ENCODE measurements at regions not wholly inside any gene's neighbourhood (a gene's known extent, or its start where the extent isn't known, plus 50 kb on each side); places are given as distances from the start of the nearest gene placed in this dataset.
"Not testable (repeated sequence)": the region's sequence is repeated elsewhere in the genome, so short reads cannot be mapped to it uniquely, and the experiment has no call there.

DNA sequence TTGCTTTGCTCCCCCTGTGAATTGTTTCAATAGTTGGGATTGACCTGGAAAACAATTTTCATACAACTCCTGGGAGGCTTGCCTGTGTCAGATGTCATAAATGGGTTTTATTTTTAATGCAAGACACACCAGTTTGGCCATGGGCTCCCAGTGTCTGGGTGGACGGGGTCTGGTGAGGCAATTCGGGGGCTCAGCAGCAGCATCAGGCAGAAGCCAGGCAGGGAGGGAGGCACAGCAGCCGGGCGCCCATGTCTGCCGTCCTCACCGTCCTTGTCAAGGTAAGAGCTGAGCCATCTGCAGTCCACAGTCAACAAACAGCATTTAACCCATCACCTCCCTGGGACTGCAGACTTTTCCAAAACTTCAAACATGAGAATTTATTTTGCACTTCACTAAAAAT is 150.6 kb downstream of the NPIPB11 start:
- peak; percentile 26 for DNase-seq

DNA sequence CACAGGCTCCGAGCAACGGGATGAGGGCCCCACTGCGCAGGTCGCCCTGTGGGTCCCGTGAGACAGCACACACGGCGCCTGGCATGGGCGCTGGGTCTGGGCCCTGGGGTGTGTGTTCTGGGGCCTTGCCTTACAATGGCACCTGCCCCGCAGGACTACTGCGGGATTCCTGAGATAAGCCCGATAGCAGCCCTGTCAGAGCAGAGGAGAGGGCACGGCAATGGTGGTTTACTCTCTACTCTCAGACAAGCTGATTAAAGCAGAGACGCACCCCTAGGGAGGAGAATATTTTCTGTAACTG is 151.1 kb downstream of the NPIPB11 start:
- DNase-seq, result peak; percentile 25

DNA sequence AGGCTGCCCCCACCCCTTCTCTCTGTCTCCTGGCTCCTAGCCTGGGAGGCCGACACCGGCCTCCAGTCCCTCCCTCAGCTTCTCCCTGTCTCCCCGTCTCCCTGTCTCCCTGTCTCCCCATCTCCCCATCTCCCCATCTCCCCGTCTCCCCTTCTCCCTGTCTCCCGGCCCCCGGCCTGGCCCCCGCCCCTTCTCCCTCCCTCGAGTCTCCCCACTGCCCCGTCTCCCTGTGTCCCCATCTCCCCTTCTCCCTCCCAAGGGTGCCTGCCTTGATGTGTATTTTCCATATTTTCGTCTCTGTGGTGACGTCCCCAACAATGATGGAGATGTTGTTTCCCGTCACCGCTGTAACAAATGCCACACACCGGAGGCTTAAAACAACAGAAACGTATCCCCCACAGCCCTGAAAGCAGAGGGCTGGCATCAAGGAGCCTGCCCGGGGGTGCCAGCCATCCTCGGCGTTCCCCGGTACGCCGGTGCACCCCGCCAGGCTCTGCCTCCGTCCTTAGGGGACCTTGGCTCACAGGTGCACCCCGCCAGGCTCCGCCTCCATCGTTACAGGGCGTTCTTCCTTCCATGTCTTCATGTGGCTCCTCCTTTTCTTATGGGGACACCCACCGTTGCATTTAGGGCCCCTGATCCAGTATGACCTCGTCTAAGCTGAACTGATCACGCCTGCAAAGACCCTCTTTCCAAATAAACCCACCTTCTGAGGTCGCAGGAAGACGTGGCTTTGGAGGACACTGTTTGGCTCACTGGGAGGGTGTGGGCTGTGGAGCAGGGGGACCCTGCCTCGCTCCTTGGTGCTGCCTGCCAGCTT is 151.6 kb downstream of the NPIPB11 start:
- peak; percentile 27 for DNase-seq

DNA sequence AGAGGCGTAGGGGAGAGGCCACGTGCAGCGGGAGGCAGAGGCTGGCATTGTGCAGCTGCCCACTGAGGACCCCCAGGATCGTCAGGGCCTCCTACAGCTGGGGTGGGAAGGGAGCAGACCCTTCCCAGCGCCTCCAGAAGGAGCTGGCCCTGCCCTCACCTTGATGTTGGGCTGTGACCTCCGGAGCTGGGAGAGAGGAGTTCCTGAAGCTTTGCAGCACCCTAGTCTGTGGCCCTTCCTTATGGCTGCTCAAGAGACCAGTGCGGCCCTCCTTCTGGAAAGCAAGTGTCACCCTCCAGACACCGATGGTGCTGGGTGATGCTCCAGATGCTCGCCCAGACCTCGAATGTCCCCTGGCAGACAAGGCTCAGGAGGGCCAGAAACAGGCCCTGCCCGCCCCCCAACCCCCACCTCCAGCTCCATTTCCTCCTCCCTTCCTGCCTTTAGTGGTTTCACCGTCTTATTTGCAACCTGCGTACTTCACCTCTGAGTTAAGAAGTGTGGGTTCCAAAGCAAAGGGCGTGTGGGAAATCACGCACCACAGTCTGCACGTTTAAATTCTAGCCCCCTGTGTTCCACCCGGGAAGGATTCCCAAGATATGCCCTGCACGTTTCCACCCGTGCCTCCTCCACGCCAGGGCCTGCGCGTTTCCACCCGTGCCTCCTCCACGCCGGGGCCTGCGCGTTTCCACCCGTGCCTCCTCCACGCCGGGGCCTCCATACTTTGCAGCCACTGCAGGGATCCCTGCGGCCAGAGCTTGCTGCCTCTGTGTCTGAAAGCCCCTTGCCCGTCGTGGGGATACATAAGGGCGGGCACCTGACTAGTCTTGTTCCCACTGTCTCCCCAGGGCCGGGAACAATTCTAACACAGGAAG is 152.6 kb downstream of the NPIPB11 start:
- peak; percentile 43 for DNase-seq

DNA sequence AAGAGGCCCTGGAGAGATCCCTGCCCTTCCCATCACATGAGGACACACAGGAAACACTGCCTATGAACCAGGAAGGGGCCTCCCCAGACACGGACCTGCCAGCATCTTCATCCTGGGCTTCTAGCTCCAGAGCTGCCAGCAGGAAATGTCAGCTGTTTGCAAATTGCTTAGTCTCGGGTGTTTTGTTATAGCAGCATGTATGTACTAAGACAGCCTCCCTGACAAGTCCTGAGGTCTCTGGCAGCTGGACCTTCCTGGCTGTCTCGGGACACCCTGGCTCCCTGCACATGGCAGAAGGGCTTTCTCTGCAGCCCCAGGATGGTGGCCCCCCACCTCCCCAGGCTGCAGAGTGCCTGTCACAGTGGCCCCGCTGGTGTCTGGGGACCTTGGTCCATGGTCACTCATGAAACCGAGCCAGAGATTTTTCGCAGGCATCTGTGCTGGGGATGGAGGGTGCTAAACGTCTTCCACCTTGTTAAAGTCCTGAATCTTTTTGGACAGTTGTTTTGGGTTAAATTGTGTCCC is 153.4 kb downstream of the NPIPB11 start:
- DNase-seq, result peak; percentile 22

DNA sequence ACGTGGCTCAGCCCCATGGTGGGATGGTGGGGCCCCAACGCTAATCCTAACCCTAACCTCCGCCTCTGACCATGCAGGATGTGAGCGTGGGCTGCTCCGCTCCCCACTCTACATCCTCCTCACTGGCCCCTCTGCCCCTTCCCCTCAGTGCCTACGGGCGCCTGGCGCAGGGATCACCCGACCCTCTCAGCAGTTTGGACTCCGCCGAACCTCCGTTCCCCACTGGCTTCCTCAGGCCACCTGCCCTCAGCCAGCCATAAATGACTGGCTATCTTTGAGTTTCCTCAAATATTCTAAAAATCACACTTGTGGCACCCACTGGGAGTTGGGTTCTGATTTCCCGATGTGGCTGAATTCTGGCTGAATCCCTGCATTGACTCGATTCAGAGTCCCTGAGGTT is 154.2 kb downstream of the NPIPB11 start:
- DNase-seq, result peak; percentile 20

DNA sequence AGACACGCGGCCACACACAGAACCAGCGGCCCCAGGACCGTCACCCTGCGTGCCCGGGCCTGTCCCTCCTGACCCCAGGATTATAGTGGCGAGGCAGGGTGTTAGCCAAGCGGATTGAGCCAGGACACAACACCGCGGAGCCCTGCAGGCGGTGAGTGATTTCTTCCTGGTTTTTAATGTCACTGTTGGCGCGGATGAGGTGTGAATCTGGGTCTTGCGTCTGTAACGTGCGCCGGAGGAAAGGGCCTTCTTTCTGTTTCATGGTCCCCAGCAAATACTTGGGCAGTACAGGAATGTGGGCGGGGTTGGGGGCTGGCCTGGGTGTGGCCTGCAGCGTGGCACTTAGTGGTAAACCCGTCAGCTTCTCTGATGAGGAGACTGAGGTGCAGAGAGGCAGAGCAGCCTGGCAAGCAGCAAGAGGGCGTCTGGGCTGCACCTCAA is 154.9 kb downstream of the NPIPB11 start:
- DNase-seq, result peak; percentile 53

DNA sequence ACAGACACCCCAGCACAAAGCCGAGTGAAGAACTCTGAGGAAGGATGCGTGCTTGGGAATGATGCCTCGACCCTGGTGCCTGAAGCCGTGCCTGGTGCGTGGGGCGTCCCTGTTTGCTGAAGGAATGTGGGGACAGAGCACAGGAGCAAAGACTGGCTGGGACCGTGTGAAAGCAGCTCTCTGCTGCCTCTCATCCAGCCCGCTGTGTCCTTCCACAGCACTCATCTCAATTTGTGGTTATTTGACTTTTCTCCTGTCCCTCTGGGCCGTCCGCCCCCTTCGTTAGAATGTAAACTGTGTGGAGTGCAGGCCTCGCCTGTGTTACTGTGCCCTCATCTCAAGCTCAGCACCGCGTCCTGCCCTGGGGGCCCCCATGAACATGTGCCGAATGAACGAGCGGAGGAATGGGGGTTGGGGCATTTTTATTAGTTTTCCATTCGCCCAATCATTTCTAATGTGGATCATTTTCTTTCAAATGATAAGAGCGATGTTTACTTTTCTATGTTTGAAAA is 155.5 kb downstream of the NPIPB11 start:
- peak; percentile 46 for DNase-seq

DNA sequence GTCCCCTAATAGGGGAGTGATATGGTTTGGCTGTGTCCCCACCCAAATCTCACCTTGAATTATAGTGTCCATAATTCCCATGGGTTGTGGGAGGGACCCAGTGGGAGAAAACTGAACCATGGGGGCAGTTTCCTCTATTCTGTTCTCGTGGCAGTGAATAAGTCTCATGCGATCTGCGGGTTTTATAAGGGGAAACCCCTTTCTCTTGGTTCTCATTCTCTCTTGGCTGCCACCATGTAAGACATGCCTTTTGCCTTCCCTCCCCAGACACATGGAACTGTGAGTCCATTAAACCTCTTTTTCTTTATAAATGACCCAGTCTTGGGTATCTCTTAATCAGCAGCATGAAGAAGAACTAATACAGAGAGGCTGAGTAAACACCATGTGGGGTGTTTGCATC is 156.0 kb downstream of the NPIPB11 start:
- DNase-seq, result not testable (repeated sequence)

DNA sequence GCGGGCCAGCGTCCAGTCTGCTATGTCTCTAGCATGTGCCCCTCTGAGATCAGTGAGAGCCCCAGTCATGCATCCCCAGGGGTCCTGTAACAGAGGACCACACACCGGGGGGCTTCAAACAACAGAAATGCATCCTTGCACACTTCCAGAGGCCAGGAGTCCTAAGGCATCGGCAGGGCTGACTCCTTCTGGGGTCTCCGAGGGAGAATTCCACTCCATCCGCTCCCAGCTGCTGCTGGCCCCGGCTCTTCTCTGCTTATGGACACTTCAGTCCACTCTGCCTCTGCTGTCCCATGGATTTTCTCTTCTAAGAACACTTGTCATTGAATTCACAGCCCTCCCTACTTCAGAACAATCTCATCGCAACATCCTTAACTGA is 157.6 kb downstream of the NPIPB11 start:
- not testable (repeated sequence) for DNase-seq

DNA sequence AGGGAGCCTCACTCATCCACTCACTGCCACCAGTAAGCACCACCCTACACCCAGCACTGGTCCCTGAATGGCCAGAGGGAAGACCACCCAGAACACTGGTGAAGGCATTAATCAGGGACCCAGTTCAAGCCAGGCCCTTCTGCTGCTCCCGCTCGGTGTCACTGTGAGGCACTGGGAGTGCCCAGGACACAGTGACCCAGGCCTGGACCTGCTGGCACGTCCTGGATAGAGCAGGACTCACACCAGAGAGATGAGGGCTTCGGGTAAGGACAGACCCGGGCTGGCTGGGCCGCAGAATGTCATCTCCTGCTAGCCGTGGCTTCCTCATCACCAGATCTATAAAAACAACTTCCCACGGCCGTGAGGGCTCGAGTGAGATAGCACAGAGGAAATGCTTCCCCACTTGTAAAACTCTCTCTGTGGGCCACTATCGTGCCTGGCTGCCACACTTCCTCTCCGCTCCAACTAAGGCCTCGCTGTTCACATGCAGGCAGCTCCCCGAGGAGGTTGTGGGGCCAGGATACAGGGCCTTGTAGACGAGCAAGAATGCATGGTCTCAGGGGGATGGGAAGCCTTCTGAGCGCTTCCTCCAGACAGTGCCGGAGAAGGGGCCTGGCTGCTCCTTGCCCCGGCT is 158.1 kb downstream of the NPIPB11 start:
- DNase-seq, result peak; percentile 60

DNA sequence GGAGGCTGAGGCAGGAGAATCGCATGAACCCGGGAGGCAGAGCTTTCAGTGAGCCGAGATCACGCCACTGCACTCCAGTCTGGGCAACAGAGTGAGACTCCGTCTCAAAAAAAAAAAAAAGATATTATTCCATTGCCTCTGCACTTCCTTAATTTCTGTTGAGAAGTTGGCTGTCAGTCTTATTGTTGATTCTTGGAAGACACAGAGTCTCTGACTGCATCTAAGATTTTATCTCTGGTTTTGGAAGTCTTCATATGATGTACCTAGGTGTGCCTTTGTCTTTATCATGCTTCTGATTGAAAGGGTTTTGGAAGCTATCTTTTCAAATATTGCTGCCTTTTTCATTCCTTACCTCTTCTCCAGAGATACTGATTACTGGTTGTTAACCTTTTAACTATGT is 160.4 kb downstream of the NPIPB11 start:
- DNase-seq, result not testable (repeated sequence)

DNA sequence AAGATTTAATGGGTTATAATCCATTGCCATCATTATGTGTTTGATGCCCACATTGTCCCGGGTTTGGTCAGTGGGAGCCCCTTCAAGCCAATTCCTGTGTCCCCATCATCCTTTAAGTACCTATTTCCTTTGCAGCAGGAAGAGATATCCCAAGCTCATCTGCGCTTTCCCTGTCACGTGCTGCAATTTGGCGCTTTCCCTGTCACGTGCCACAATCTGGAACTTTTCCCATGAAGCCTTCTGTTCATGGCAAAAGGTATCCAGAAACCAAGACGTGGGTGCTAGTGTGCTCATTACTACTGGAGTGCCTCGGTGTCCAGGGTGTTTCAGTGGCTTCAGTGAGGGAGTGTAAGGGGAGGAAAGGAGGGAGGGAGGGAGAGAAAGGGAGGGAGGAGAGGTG is 168.5 kb downstream of the NPIPB11 start:
- peak; percentile 17 for DNase-seq

DNA sequence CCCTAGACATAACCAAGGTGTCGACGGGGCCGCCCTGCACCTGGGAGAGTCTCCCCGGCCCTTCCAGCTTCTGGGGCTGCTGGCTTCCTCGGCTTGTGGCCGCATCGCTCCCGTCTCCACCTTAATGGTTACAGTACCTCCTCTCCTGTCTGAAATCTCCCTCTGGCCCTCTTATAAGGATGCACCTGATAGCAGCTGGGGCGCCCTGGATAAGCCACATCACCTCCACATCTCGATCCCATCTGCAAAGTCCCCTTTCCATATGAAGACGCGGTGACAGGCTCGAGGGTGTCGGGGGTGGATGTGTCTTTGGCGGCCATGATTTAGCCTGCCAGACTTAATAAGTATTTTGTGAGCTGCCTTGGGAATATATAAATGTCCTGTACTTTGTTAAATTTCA is 169.0 kb downstream of the NPIPB11 start:
- peak; percentile 23 for DNase-seq

DNA sequence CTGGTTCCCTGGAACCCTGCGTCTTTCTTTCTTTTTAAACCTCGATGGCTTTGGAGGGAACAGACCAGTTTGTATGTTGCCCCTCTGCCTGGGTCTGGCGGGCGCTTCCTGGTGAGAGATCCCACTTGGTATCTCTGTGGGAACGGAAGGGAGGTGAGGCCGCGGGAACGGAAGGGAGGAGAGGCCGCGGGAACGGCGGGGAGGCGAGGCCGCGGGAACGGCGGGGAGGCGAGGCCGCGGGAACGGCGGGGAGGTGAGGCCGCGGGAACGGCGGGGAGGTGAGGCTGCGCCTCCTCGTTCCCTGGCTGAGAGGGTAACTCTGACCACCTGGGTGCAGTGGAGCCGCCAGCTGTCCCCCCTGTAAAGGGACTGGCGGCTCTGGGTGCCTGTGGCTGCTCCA is 169.5 kb downstream of the NPIPB11 start:
- DNase-seq, result peak; percentile 42

DNA sequence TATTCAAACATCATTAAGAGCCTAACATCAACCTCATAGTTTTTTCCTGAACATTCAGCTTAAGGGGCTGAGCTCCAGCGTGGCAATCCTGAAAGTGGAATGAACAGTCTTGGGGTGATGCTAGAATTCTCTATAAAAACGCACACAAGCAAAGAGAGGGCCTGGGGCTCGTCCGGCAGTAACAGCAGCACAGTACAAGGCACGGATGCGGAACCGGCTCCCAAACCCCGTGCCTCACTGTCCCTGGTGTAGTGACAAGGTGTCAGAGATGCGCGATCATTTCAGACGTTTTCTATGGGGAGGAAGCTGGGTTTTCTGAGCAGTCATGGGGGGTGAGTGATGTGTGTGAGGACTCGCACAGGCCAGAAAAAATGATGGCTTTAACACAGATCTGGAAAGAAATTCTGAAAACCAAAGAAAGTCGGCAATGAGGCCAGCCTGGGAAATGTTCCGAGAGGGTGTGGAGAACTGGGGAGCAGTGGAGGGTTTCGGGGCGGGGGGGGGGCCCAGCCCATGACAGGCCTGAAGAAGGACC is 170.6 kb downstream of the NPIPB11 start:
- peak; percentile 19 for DNase-seq

DNA sequence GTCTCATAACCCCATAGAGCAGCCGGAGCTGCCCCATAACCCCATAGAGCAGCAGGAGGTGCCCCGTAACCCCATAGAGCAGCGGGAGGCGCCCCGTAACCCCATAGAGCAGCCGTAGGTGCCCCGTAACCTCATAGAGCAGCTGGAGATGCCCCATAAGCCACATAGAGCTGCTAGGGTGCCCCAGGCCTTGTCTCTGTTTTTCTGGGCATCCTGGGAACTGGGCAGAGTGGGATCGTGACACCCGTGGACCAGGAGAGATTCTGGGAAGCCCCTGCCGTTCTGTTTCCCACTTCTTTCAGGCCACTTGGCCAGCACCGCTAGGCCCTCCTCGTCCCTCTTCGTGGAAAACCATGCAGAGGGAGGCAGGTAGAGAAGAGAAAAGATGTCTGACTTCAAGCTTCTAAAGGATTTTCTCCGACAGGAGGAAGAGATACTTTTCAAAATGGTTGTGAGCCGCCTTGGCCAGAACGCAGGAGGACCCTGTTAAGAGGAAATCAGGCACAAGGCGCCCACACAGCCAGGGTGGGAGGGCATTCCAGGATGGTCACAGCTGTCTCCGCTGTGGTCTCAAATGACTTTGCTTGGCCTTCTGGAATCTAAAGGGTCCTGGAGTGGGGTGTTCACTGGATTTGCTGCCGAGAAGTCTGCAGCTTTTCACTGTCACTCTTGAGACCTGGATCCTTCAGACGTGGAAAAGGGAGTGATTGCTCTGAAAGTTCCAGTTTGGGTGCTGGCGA is 171.8 kb downstream of the NPIPB11 start:
- DNase-seq, result peak; percentile 35

DNA sequence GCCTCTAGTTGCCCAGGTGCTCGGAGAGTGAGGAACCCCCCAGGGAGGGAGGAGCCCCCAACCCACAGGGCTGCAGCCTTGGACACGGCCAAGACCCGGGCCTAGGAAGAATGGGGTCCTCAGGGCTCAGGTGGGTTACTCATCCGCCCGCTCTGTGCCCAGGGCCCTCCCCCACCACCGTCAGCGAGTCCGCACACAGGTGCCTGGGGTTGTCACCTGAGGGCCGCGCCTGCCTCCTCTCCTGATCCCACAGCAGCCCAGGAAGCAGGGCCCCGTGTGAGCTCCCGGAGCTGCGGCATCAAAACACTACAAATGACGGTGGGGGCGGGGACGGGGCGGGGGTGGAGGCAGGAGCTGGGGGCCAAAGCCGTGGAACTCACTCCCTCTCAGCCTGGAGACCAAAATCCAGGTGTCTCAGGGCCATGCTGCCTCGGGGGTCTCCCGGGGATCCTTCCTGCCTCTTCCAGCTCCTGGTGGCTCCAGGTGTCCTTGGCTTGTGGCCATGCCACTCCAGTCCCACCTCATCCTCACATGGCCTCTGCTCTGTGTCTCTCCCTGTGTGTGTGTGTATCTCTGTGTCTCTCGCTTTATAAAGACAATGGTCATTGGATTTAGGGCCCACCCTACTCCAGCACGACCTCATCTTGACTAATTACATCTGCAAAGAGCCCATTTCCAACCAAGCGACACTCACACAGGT is 172.7 kb downstream of the NPIPB11 start:
- DNase-seq, result peak; percentile 29

DNA sequence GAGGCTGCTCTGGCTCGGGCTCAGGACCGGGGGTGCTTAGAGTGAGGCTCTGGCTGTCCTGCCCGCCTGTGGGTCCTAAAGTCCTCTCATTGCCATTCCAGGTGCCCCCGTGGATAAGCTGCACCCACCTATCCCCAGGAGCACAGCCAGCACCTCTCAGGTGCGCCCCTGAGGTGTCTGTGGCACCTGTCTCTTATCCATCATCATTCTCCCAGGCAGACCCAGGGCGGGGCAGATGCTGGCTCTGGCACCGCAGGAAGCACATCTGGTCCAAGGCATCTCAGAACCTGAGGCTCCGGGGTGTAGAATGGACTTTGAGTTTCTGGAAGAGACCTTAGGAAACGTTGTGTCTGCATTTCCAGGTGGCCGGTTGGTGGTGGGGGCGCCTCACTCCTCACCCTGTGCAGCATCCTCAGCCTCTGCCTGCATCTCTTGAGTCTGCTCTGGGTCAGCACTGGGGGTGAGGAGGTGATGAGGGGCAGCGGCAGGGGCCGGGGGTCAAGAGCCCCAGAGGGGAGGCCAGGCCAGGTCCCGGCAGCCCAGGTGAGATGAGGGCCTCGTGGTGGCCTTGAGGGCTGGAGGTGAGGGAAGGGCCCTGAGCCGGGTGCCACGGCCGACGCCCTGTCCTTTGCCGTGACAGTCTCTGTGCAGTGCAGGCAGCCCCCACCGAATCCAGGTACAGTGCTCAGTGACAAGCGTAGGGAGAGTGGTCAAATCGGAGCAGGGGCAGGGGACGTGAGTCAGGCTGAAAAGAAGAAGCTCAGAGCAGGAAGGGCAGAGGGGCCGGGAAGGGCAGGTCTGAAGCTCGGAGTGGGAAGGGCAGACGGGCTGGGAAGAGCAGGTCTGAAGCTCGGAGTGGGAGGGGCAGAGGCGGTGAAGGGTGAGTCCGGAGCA is 173.5 kb downstream of the NPIPB11 start:
- peak; percentile 46 for DNase-seq

DNA sequence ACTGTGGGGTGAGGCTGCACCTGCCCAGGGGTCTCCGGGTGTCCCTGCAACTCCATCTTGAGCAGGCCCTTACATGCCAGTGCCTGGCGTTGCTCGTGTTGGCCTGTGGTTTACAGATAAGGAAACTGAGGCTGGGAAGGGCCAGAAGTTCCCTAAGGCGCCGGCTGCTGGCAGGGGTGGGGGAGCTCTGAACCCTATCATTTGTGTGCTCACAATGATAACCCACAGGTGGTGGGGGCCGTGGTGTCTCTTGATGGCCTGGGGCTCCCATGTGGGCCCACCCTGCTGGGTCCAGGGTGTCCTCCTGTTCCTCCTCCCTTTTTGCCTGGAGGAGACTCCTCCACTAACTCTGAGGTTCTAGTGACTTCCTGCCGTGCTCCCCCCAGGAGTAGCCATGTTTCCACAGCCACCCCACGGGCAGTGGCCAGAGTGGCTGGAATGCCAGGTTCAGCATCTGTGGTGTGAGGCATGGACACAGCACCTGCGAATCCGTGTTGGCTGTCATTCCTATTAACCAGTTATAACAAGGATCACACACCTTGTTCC is 174.3 kb downstream of the NPIPB11 start:
- DNase-seq, result peak; percentile 30

All from islet precursor cell (in vitro differentiated cells).